ENCODE measurements at regions not wholly inside any gene's neighbourhood (a gene's known extent, or its start where the extent isn't known, plus 50 kb on each side); places are given as distances from the start of the nearest gene placed in this dataset.

GRCh38 chr7:54161621-54162020, 380.6 kb upstream of the VSTM2A start:
- Histone ChIP-seq H4K91ac (replicated peaks; ENCODE audit: insufficient read length, low read length) (no peak overlapping the region), H3K18ac (ENCODE audit: extremely low read depth, low read length) (no peak overlapping the region), H3K4me1 (replicated peaks in 1 of 4; ENCODE audit: control insufficient read depth in 3 of 4, insufficient read depth in 4 of 4, low read length in 3 of 4) (no peaks in the 10 kb centered on the region; a peak in 1 of 7 replicates), H3K23me2 (ENCODE audit: low read depth, low read length) (no peaks in the 10 kb centered on the region), H3K23ac (ENCODE audit: insufficient read length) (no peak overlapping the region), H2BK5ac (ENCODE audit: low read depth, low read length) (no peak overlapping the region), H3K4me2 (ENCODE audit: insufficient read depth in 1 of 2, low read depth in 2 of 2, low read length in 2 of 2) (no peak overlapping the region), H3K79me1 (ENCODE audit: low read depth, low read length) (no peaks in the 10 kb centered on the region), H2BK20ac (ENCODE audit: low read length) (no peak overlapping the region), H3K36me3 (ENCODE audit: control insufficient read depth in 2 of 4, insufficient read depth in 4 of 4, low read length in 3 of 4) (no peaks in the 10 kb centered on the region; a peak in 2 of 8 replicates), H4K20me1 (replicated peaks in 1 of 2; ENCODE audit: control insufficient read depth in 1 of 2, insufficient read depth in 2 of 2, low read length in 2 of 2) (no peaks in the 10 kb centered on the region), H3K4ac (replicated peaks; ENCODE audit: insufficient read length, low read depth, low read length) (no peak overlapping the region), H3K14ac (ENCODE audit: insufficient read length) (no peak overlapping the region), H3K27me3 (replicated peaks in 1 of 4; ENCODE audit: control insufficient read depth in 3 of 4, extremely low read depth in 1 of 4, insufficient read depth in 3 of 4, low read length in 3 of 4) (no peaks in the 10 kb centered on the region), H4K8ac (ENCODE audit: extremely low read depth, insufficient read depth, low read length) (no peak overlapping the region), H2AK5ac (ENCODE audit: low read depth, low read length) (no peak overlapping the region), H4K5ac (ENCODE audit: insufficient read length, low read depth, low read length) (no peak overlapping the region), H3K79me2 (ENCODE audit: control insufficient read depth in 1 of 2, insufficient read depth in 2 of 2, low read length in 2 of 2) (no peaks in the 10 kb centered on the region), H3K27ac (ENCODE audit: low read depth, low read length) (no peak overlapping the region), H3K4me3 (ENCODE audit: extremely low read depth in 1 of 4, insufficient read depth in 2 of 4, low read depth in 3 of 4, low read length in 4 of 4) (no peak overlapping the region), H2BK120ac (replicated peaks; ENCODE audit: low read depth, low read length) (no peak overlapping the region), H2AFZ (ENCODE audit: low read length) (no peak overlapping the region), H2BK15ac (ENCODE audit: low read length) (no peak overlapping the region), H2BK12ac (ENCODE audit: low read depth, low read length) (no peak overlapping the region), H3K56ac (replicated peaks; ENCODE audit: insufficient read length, low read depth, low read length) (no peak overlapping the region), H3K9me3 (ENCODE audit: insufficient read depth in 2 of 2, low read depth in 1 of 2, low read length in 1 of 2) (peaks cover 0 to 6% of the 10 kb centered on the region in 2 experiments; a peak in 2 of 4 replicates), H3K9ac (replicated peaks in 1 of 4; ENCODE audit: extremely low read depth in 1 of 4, low read depth in 3 of 4, low read length in 3 of 4) (no peak overlapping the region)
- ChIA-PET POLR2A (ENCODE audit: partially characterized antibody) (no interaction called here), CTCF (ENCODE audit: partially characterized antibody) (no interaction called here)
- 98% methylated on average over 4 of the region's 4 CpGs; no CpG with 5 or more reads in 1 of the 2 experiments for WGBS, 2 experiments (ENCODE audit: extremely low coverage in 1 of 2, insufficient coverage in 1 of 2, insufficient read length in 1 of 2, insufficient replicate concordance in 2 of 2, low coverage in 1 of 2, low lambda C conversion rate in 2 of 2, missing lambda C conversion rate in 1 of 2)
- DNase-seq (ENCODE audit: low read depth in 1 of 2, low spot score in 2 of 2) (no peak), FAIRE-seq (no peak)
- TF ChIP-seq TAF7 (optimal IDR thresholded peaks at IDR 0.05; ENCODE audit: borderline replicate concordance, low read depth, low read length) (no peak), ZNF274 (IDR thresholded peaks at IDR 0.05; ENCODE audit: borderline replicate concordance, extremely low read depth, low read length) (no peak), SUZ12 (IDR thresholded peaks at IDR 0.05; ENCODE audit: low read length) (no peak), SP1 (IDR thresholded peaks at IDR 0.05; ENCODE audit: low read depth, low read length) (no peak), POLR2AphosphoS5 (IDR thresholded peaks at IDR 0.05; ENCODE audit: low read depth, low read length) (no peak), SP4 (IDR thresholded peaks at IDR 0.05; ENCODE audit: low read length) (no peak), RBBP5 (IDR thresholded peaks at IDR 0.05; ENCODE audit: borderline replicate concordance, low read depth, low read length) (no peak)

Measured in H1 (cell line).